DND-41 (cell line): ENCODE measurements at regions not wholly inside any gene's neighbourhood (a gene's known extent, or its start where the extent isn't known, plus 50 kb on each side); places are given as distances from the start of the nearest gene placed in this dataset.

Experiments
- ATAC-seq: fragments of 200-7000 bp; cut with Tn5 transposase; 3 replicates; pipeline ENCODE4 v1.9.1; 2021; ENCODE audit warnings: low read depth; ENCODE audit not compliant: insufficient read depth
- DNase-seq: peaks from one replicate; pipeline ENCODE4 v3.0.0-alpha.2; 2020
- H2AFZ ChIP-seq: 2 replicates; pipeline ENCODE4 v1.6.0; 2012; ENCODE audit warnings: low read depth, low read length
- H3K27ac ChIP-seq: 2 replicates; pipeline ENCODE4 v1.5.1; 2012; ENCODE audit warnings: low read length, inconsistent platforms
- H3K27me3 ChIP-seq: fragments of 200-600 bp; sonication (generic); 2 replicates; pipeline ENCODE4 v1.6.0; 2012; ENCODE audit warnings: low read length, mild to moderate bottlenecking, inconsistent platforms; ENCODE audit not compliant: insufficient read depth, poor library complexity
- H3K36me3 ChIP-seq: 2 replicates; pipeline ENCODE4 v1.5.1; 2012; ENCODE audit warnings: low read length, inconsistent platforms; ENCODE audit not compliant: insufficient read depth
- H3K4me1 ChIP-seq: 2 replicates; pipeline ENCODE4 v1.5.1; 2012; ENCODE audit warnings: mild to moderate bottlenecking, low read length; ENCODE audit not compliant: insufficient read depth
- H3K4me2 ChIP-seq: 2 replicates; pipeline ENCODE4 v1.6.0; 2012; ENCODE audit warnings: mild to moderate bottlenecking, moderate library complexity, low read length, inconsistent platforms; ENCODE audit not compliant: insufficient read depth
- H3K4me3 ChIP-seq, 2 experiments: fragments of 200-600 bp in 1 of 2; shearing (Covaris generic) in 1 of 2; 2 replicates each; pipeline ENCODE4 v1.5.1; 2012 to 2016; ENCODE audit warnings: inconsistent platforms in 2 of 2, low read length in 2 of 2, mild to moderate bottlenecking in 2 of 2, low read depth in 1 of 2, moderate library complexity in 1 of 2
- H3K79me2 ChIP-seq: 2 replicates; pipeline ENCODE4 v1.6.0; 2012; ENCODE audit warnings: low read length, inconsistent platforms; ENCODE audit not compliant: insufficient read depth
- H3K9ac ChIP-seq: 2 replicates; pipeline ENCODE4 v1.6.0; 2012; ENCODE audit warnings: low read depth, mild to moderate bottlenecking, inconsistent platforms, low read length, moderate library complexity
- H3K9me3 ChIP-seq: 2 replicates; pipeline ENCODE4 v1.5.1; 2012; ENCODE audit warnings: low read length, moderate library complexity, mild to moderate bottlenecking, inconsistent platforms; ENCODE audit not compliant: insufficient read depth, severe bottlenecking
- H4K20me1 ChIP-seq: 2 replicates; pipeline ENCODE4 v1.6.0; 2012; ENCODE audit warnings: low read length; ENCODE audit not compliant: insufficient read depth
- EZH2 ChIP-seq: IDR thresholded peaks from 3 replicates; pipeline ENCODE4 v1.6.1; 2012; ENCODE audit warnings: borderline replicate concordance, low read depth, mild to moderate bottlenecking, moderate library complexity, low read length, inconsistent platforms; ENCODE audit not compliant: severe bottlenecking
- TF ChIP-seq, protein P1 (sequence below): IDR thresholded peaks from 2 replicates; pipeline ENCODE4 v1.5.1; 2012; ENCODE audit warnings: borderline replicate concordance, low read length, moderate library complexity, mild to moderate bottlenecking; ENCODE audit not compliant: poor library complexity, severe bottlenecking; ENCODE audit errors: extremely low read depth

GRCh38 chr13:82702513-82702912 lies 1179.8 kb downstream of the SLITRK1 start:
- TF ChIP-seq, protein P1, sequence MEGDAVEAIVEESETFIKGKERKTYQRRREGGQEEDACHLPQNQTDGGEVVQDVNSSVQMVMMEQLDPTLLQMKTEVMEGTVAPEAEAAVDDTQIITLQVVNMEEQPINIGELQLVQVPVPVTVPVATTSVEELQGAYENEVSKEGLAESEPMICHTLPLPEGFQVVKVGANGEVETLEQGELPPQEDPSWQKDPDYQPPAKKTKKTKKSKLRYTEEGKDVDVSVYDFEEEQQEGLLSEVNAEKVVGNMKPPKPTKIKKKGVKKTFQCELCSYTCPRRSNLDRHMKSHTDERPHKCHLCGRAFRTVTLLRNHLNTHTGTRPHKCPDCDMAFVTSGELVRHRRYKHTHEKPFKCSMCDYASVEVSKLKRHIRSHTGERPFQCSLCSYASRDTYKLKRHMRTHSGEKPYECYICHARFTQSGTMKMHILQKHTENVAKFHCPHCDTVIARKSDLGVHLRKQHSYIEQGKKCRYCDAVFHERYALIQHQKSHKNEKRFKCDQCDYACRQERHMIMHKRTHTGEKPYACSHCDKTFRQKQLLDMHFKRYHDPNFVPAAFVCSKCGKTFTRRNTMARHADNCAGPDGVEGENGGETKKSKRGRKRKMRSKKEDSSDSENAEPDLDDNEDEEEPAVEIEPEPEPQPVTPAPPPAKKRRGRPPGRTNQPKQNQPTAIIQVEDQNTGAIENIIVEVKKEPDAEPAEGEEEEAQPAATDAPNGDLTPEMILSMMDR, result no peak
- TF ChIP-seq EZH2, result no peak
- Histone ChIP-seq H3K27me3 (no peaks in the 10 kb centered on the region), H4K20me1 (no peaks in the 10 kb centered on the region), H2AFZ (no peak overlapping the region), H3K9me3 (no peaks in the 10 kb centered on the region), H3K4me3 (no peak overlapping the region), H3K27ac (no peak overlapping the region), H3K4me2 (no peak overlapping the region), H3K79me2 (no peaks in the 10 kb centered on the region), H3K36me3 (no peaks in the 10 kb centered on the region), H3K9ac (no peak overlapping the region), H3K4me1 (no peaks in the 10 kb centered on the region)
- DNase-seq (no peak), ATAC-seq (no peak)

GRCh38 chr13:82701020-82701419 lies 1181.3 kb downstream of the SLITRK1 start:
- ATAC-seq, result no peak
- TF ChIP-seq, protein P1, result no peak
- no peak for TF ChIP-seq EZH2

GRCh38 chr13:82698941-82699340 lies 1183.3 kb downstream of the SLITRK1 start:
- Histone ChIP-seq H3K79me2 (no peaks in the 10 kb centered on the region), H3K4me3 (no peak overlapping the region), H3K4me1 (no peaks in the 10 kb centered on the region), H3K27me3 (no peaks in the 10 kb centered on the region), H2AFZ (peak overlapping the region; percentile 38; the same call in 1 of the 2 replicates), H3K4me2 (no peak overlapping the region), H3K36me3 (no peaks in the 10 kb centered on the region), H3K27ac (no peak overlapping the region), H4K20me1 (no peaks in the 10 kb centered on the region), H3K9me3 (no peaks in the 10 kb centered on the region), H3K9ac (no peak overlapping the region)
- no peak for DNase-seq
- ATAC-seq, result no peak
- TF ChIP-seq EZH2, result no peak
- TF ChIP-seq, protein P1, result no peak

More at GRCh38 chr13:82701020-82701419, 1181.3 kb downstream of the SLITRK1 start:
- Histone ChIP-seq H2AFZ (no peak overlapping the region), H3K9ac (no peak overlapping the region), H3K79me2 (no peaks in the 10 kb centered on the region), H3K9me3 (no peaks in the 10 kb centered on the region), H3K4me1 (no peaks in the 10 kb centered on the region), H3K27me3 (no peaks in the 10 kb centered on the region), H3K27ac (no peak overlapping the region), H3K36me3 (no peaks in the 10 kb centered on the region), H4K20me1 (no peaks in the 10 kb centered on the region), H3K4me3 (no peak overlapping the region), H3K4me2 (no peak overlapping the region)
- no peak for DNase-seq

GRCh38 chr13:82698383-82698782 lies 1183.9 kb downstream of the SLITRK1 start:
- no peak for TF ChIP-seq EZH2
- TF ChIP-seq, protein P1, result no peak
- H3K4me2 ChIP-seq, result no peak overlapping the region
- H3K9me3 ChIP-seq, result no peaks in the 10 kb centered on the region
- no peaks in the 10 kb centered on the region for H3K4me1 ChIP-seq
- H3K27me3 ChIP-seq, result no peaks in the 10 kb centered on the region
- H3K9ac ChIP-seq, result no peak overlapping the region
- H4K20me1 ChIP-seq, result no peaks in the 10 kb centered on the region
- H3K36me3 ChIP-seq, result no peaks in the 10 kb centered on the region
- ATAC-seq, result no peak
- no peak overlapping the region for H3K27ac ChIP-seq
- H3K4me3 ChIP-seq, result no peak overlapping the region
- no peak for DNase-seq
- no peak overlapping the region for H2AFZ ChIP-seq
- H3K79me2 ChIP-seq, result no peaks in the 10 kb centered on the region
